Tongue (tissue), 1 donor: ENCODE measurements at regions not wholly inside any gene's neighbourhood (a gene's known extent, or its start where the extent isn't known, plus 50 kb on each side); places are given as distances from the start of the nearest gene placed in this dataset.

Source experiments
- DNase-seq: peaks from one replicate; pipeline ENCODE4 v3.0.0-alpha.2; 2015

GRCh38 chr15:60057554-60057953 lies 53.4 kb downstream of the FOXB1 start:
- DNase-seq: no peak

DNA sequence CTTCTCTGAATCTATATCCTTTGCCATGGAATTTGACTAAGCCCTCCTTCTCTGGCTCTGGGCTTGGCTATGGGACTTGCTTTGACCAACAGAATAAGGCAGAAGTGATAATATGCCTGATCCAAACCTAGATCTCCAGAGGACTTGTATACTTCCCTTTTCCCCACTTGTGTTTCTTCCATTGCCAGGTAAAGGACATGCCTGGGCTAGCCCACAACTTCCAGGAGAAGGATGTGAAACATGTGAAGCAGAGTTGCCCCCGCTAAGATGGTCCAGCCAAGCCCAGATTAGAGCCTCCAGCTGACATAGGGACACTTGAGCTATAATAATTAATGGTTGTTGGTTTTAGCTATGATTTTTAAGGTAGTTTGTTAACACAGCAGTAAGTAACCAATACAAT lies 55.1 kb downstream of the FOXB1 start:
- DNase-seq: no peak

DNA sequence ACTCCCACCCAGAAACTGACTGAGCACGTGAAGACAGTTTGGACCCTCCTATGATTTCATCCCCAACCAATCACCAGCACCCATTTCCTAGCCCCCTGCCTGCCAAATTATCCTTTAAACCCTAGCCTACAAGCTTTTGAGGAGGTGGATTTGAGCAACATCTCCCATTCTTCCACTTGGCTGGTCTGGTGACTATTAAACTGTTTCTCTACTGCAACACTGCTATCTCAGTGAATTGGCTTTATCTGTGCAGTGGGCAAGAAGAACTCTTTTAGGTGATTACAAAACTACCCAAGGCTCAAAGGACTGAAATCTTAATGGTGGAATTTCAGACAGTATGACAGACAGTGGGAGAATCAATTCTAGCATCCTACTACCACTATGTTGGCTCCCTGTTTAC lies 57.6 kb downstream of the FOXB1 start:
- no peak for DNase-seq

GRCh38 chr15:60062826-60063225 lies 58.7 kb downstream of the FOXB1 start:
- no peak for DNase-seq

DNA sequence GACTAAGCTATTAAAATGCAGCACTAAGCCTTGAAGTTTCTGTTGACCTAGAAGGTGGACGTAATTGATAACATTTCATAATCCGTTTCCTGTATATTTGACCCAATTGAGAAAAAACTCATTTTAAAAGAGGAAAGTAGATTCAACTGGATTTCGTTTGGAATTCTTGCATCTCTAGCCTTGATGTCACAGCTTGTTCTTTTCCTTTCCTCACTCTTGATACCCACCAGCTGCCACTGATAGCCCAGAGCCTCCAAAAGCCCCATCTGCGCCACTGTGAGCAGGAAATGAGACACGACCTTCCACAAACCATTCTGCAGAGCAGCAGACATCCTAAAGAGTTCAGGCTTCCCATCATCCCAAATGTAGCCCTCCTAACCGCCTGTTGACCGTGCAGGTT lies 61.8 kb downstream of the FOXB1 start:
- peak; percentile 4 for DNase-seq

GRCh38 chr15:60070838-60071493 lies 66.9 kb downstream of the FOXB1 start:
- DNase-seq: no peak

DNA sequence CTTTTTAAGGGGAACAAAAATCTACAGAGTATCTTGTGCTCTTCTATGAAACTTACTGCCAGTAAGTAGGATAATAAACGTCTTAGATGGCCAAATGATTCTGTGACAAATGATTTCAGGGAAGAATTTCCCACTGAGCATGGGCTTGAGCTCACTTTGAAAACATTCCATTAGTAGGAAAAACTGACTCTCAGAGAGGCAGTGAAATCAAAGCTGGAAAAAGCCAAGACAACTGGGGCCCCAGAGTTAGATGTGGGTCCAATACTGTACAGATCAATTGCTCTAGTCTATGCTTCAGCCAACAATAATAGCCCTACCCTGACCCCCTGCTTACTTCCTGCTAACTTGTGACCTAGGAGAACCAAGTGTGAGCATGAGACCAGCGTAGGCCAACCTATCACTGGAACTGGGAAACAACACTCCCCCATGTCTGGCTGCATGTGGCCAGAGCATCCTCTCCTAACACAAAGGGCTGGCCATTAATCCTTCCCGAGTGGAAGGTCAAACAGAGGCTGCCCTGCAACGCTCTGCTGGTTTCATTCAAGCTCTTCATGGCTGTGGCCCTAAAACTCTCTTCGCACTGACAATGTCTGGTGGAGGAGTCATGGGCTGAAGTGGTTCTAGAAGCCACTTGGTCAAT lies 68.8 kb downstream of the FOXB1 start:
- no peak for DNase-seq

DNA sequence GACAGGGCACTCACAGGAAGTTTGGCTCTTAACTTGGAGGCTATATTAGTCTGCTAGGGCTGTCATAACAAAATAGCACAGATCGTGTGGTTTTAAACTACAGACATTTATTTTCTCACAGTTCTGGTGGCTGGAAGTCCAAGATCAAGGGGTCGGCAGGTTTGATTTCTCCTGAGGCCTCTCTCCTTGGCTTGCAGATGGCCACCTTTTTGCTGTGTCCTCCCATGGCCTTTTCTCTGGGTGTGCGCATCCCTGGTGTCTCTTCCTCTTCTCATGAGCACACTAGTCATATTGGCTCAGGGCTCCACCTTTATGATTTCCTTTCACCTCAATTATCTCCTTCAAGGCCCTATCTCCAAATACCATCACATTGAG lies 69.3 kb downstream of the FOXB1 start:
- DNase-seq: no peak

GRCh38 chr15:60074181-60074885 lies 70.2 kb downstream of the FOXB1 start:
- peak; percentile 20 for DNase-seq

GRCh38 chr15:60076045-60076444 lies 71.9 kb downstream of the FOXB1 start:
- no peak for DNase-seq

DNA sequence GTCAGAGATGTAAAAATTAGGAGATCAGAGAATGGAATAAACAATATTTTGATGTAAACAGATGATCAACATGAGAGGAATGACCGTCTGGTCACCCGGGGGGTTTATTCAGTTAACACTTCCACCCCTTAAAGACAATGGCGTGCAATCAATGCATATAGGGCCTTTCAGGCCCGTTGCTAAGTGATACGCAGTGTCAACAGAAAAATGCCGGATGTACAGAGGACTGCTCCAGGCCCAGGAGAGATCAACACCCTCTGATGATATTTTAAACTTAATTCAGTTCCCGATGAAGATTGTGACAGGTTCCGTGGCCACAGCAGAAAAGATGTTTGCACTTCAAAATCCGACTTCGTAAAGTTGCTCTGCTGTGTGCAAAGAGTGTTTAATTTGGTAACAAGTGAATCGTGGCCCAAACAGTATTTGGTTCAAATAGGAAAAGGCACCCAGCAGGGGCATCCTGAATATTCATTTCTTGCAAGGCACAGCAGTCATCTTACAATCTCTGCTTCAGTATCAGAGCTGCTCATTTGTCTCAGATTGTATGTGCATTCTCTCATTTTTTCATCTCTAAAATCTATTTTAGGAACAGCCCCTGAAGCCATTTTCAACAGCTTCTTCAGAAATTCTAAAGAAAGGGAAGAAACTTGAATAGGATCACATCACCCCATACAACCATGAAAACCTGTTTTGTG lies 72.6 kb downstream of the FOXB1 start:
- DNase-seq: peak; percentile 32

GRCh38 chr15:60077581-60078359 lies 73.7 kb downstream of the FOXB1 start:
- DNase-seq: no peak

- no peak for DNase-seq
Measured at GRCh38 chr15:60079210-60079609, 75.1 kb downstream of the FOXB1 start.

- no peak for DNase-seq
Measured at GRCh38 chr15:60081976-60082375, 77.9 kb downstream of the FOXB1 start.

- DNase-seq: no peak
Measured at GRCh38 chr15:60083318-60083717, 79.2 kb downstream of the FOXB1 start.

DNA sequence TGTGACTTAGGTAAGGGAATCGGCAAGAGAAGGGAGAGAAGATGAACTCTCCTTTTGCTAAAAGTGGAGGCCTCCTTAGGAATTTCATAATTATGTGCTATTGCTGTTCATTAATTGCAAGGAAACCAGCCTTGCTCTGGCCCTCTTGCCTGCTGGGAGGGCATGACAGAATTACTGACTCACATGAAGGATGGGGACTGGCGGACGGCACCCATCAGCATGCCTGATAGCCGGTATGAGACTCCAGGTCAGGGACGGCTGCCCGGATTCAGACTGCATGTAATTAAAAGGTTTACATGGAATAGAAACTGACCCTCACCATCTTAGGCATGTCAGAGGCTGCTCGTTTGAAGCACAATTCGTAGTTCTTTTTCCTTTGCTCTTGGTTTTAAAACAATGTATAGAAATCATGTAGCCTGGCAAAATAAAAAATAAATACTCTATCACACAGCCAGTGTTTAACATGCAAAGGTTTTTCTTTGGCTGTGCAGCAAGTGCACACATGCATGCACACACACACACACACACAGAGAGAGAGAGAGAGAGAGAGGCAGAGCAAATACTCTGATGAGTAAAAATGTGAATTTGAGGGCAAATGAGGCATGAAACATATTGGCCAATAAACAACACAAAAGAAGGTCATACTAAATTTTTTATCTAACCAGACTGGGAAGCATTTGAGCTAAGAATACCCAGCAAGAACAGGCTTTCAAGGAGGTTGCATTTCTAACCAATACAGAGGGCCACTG lies 82.7 kb downstream of the FOXB1 start:
- DNase-seq: no peak

GRCh38 chr15:60087561-60087960 lies 83.5 kb downstream of the FOXB1 start:
- DNase-seq: no peak

DNA sequence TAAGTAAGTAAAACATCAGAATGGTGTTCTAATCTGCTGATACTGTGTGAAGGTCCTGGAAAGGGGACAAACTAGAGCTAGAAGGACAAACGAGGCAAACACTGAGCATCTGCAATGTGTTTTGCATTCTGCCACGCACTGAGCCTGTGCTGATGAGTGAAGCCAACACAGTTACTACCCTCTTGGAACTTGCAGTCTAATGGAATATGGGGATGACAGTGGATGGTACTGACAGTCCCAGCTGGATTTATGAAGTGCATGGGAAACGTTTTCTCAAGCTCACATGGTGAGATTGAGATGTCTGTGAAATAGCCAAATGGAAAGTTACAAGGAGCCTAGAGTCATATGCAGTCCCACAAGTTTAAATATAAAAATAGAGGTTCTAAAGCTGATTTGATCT lies 86.6 kb downstream of the FOXB1 start:
- no peak for DNase-seq

DNA sequence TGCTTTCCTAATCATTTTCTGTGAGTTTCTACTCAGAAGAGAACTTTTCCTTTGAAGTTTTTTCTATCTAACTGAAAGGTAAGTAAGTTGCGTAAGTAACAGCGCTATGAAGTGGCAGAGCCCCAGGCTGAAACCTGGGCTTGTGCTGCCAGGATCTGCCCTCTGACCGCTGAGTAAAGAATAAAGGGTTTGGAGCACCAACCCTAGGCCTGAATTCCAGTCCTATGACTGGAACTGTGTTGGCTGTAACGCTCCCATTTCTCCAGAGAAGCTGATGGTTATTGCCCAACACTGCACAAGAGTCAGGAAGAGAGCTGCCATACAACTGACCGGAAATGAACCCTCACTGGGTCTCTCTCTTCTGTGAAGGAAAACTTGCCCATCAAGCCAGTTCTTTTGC lies 87.0 kb downstream of the FOXB1 start:
- no peak for DNase-seq

GRCh38 chr15:60091911-60092310 lies 87.8 kb downstream of the FOXB1 start:
- no peak for DNase-seq

GRCh38 chr15:60093273-60094067 lies 89.4 kb downstream of the FOXB1 start:
- DNase-seq: peak; percentile 14
